Hepatocyte (in vitro differentiated cells): ENCODE measurements at regions not wholly inside any gene's neighbourhood (a gene's known extent, or its start where the extent isn't known, plus 50 kb on each side); places are given as distances from the start of the nearest gene placed in this dataset.
A peak's percentile ranks its signal among the peaks of the same experiment; 100 is the strongest.

ENCODE experiments used
- DNase-seq: peaks from one replicate; pipeline ENCODE4 v3.0.0-alpha.2; 2016; ENCODE audit warnings: low spot score
- H2AFZ ChIP-seq: fragments of 200-600 bp; sonication (generic); 2 replicates; pipeline ENCODE4 v1.6.0; 2016; ENCODE audit warnings: antibody characterized with exemption, mild to moderate bottlenecking
- H3K27ac ChIP-seq: fragments of 200-600 bp; sonication (generic); 2 replicates; pipeline ENCODE4 v1.5.1; 2016; ENCODE audit warnings: mild to moderate bottlenecking
- H3K27me3 ChIP-seq: fragments of 200-600 bp; sonication (generic); 2 replicates; pipeline ENCODE4 v1.6.1; 2016
- H3K36me3 ChIP-seq: fragments of 200-600 bp; sonication (generic); replicated peaks from 2 replicates; pipeline ENCODE4 v1.5.1; 2016; ENCODE audit warnings: low read depth; ENCODE audit not compliant: insufficient read depth
- H3K4me1 ChIP-seq: fragments of 200-600 bp; sonication (generic); 2 replicates; pipeline ENCODE4 v1.5.1; 2016; ENCODE audit warnings: mild to moderate bottlenecking, moderate library complexity; ENCODE audit not compliant: insufficient read depth
- H3K4me2 ChIP-seq: fragments of 200-600 bp; sonication (generic); 2 replicates; pipeline ENCODE4 v1.6.0; 2016
- H3K4me3 ChIP-seq: fragments of 200-600 bp; sonication (generic); 2 replicates; pipeline ENCODE4 v1.5.1; 2016; ENCODE audit warnings: mild to moderate bottlenecking
- H3K79me2 ChIP-seq: fragments of 200-600 bp; sonication (generic); 2 replicates; pipeline ENCODE4 v1.6.0; 2017; ENCODE audit warnings: mild to moderate bottlenecking
- H3K9me2 ChIP-seq: fragments of 200-600 bp; sonication (generic); replicated peaks from 2 replicates; pipeline ENCODE4 v1.6.0; 2017; ENCODE audit warnings: mild to moderate bottlenecking; ENCODE audit not compliant: insufficient read depth
- H3K9me3 ChIP-seq: fragments of 200-600 bp; sonication (generic); 2 replicates; pipeline ENCODE4 v1.5.1; 2016; ENCODE audit warnings: low read depth, mild to moderate bottlenecking
- H4K20me1 ChIP-seq: fragments of 200-600 bp; sonication (generic); 2 replicates; pipeline ENCODE4 v1.6.0; 2016; ENCODE audit warnings: mild to moderate bottlenecking; ENCODE audit not compliant: insufficient read depth, poor library complexity, severe bottlenecking
- CTCF ChIP-seq: fragments of 200-600 bp; sonication (generic); IDR thresholded peaks from 2 replicates; pipeline ENCODE4 v1.5.1; 2016; ENCODE audit warnings: antibody characterized with exemption, mild to moderate bottlenecking; ENCODE audit not compliant: poor library complexity
- EZH2 ChIP-seq: fragments of 200-600 bp; sonication (generic); IDR thresholded peaks from 2 replicates; pipeline ENCODE4 v1.6.1; 2016; ENCODE audit warnings: antibody characterized with exemption, mild to moderate bottlenecking, borderline replicate concordance
- EZH2phosphoT487 ChIP-seq: fragments of 200-600 bp; sonication (generic); IDR thresholded peaks from one replicate; pipeline ENCODE4 v1.6.1; 2018; ENCODE audit warnings: antibody characterized with exemption, mild to moderate bottlenecking, low read depth, moderate library complexity; ENCODE audit not compliant: unreplicated experiment, severe bottlenecking
- WGBS: methylation state at CpG from one replicate; pipeline ENCODE4 v1.1.6; 2016; ENCODE audit warnings: low lambda C conversion rate; ENCODE audit errors: missing lambda C conversion rate; 5-methylcytosine and 5-hydroxymethylcytosine counted together

- H3K36me3 ChIP-seq, result no peaks in the 10 kb centered on the region
- no peak overlapping the region for H2AFZ ChIP-seq
- H3K9me2 ChIP-seq, result no peaks in the 10 kb centered on the region
- H3K9me3 ChIP-seq, result no peaks in the 10 kb centered on the region
- no peak overlapping the region for H3K4me2 ChIP-seq
- no peak overlapping the region for H3K4me3 ChIP-seq
- DNase-seq, result no peak
- no peak overlapping the region for H3K27ac ChIP-seq
- no peaks in the 10 kb centered on the region for H4K20me1 ChIP-seq
- peak; percentile 11 for TF ChIP-seq CTCF
- no peak for TF ChIP-seq EZH2
- WGBS, result 91% methylated on average over 2 of the region's 2 CpGs
- no peaks in the 10 kb centered on the region for H3K79me2 ChIP-seq
- H3K4me1 ChIP-seq, result no peaks in the 10 kb centered on the region
- H3K27me3 ChIP-seq, result no peaks in the 10 kb centered on the region
Observed at GRCh38 chrX:99394456-99394855, 1015.6 kb downstream of the PCDH19 start.

- Histone ChIP-seq H2AFZ (no peak overlapping the region), H3K27ac (no peak overlapping the region)
- DNase-seq, result no peak
Observed at GRCh38 chrX:99384594-99385374, 1025.3 kb downstream of the PCDH19 start.

GRCh38 chrX:99383786-99384185, 1026.3 kb downstream of the PCDH19 start:
- Histone ChIP-seq H3K9me3 (no peaks in the 10 kb centered on the region), H3K9me2 (no peaks in the 10 kb centered on the region)

More at GRCh38 chrX:99384594-99385374, 1025.3 kb downstream of the PCDH19 start:
- H3K9me3 ChIP-seq, result no peaks in the 10 kb centered on the region
- H3K36me3 ChIP-seq, result no peaks in the 10 kb centered on the region
- TF ChIP-seq CTCF (no peak), EZH2phosphoT487 (no peak), EZH2 (no peak)
- H3K27me3 ChIP-seq, result no peaks in the 10 kb centered on the region
- H3K4me3 ChIP-seq, result no peak overlapping the region
- no peak overlapping the region for H3K4me2 ChIP-seq
- no peaks in the 10 kb centered on the region for H3K4me1 ChIP-seq
- H3K9me2 ChIP-seq, result no peaks in the 10 kb centered on the region
- H3K79me2 ChIP-seq, result no peaks in the 10 kb centered on the region
- no peaks in the 10 kb centered on the region for H4K20me1 ChIP-seq
- WGBS, result 83% methylated on average over 5 of the region's 5 CpGs

More at GRCh38 chrX:99383786-99384185, 1026.3 kb downstream of the PCDH19 start:
- Histone ChIP-seq H3K36me3 (no peaks in the 10 kb centered on the region), H3K4me2 (no peak overlapping the region), H3K4me1 (no peaks in the 10 kb centered on the region), H4K20me1 (no peaks in the 10 kb centered on the region), H3K27me3 (no peaks in the 10 kb centered on the region), H2AFZ (no peak overlapping the region), H3K79me2 (no peaks in the 10 kb centered on the region), H3K4me3 (no peak overlapping the region), H3K27ac (no peak overlapping the region)
- TF ChIP-seq EZH2, result no peak
- no peak for TF ChIP-seq CTCF
- TF ChIP-seq EZH2phosphoT487, result no peak
- WGBS, result 84% methylated on average over 5 of the region's 5 CpGs
- DNase-seq, result no peak
